ENCODE measurements at regions not wholly inside any gene's neighbourhood (a gene's known extent, or its start where the extent isn't known, plus 50 kb on each side); places are given as distances from the start of the nearest gene placed in this dataset.

DNA sequence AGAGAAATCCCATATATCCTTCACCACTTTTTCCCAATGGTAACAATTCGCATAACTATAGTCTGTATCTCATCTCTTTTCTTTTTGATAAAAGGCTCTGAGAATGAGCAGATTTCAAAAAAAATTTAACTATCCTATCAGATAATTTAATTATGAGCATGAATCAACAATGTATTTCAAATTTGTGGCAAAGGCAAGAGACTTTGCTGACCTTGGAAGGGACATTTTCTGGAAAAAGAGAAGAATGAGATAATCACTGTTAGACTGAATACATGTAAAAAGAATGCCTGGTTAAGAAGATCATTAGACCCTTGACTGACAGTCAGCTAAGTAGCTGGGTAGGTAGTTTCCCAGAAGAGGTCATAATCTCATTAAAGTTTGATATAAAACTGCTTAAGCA lies 428.4 kb upstream of the XYLT1 start:
- no peak for ATAC-seq
- Histone ChIP-seq H3K27ac (no peak overlapping the region), H3K4me3 (no peak overlapping the region), H3K27me3 (no peaks in the 10 kb centered on the region), H3K36me3 (no peaks in the 10 kb centered on the region), H3K9me3 (no peaks in the 10 kb centered on the region), H3K4me1 (no peaks in the 10 kb centered on the region)
- WGBS, 2 donors (ENCODE audit: low coverage in 1 of 2) = 93 to 100% methylated on average over 1 of the region's 1 CpG
- TF ChIP-seq POLR2AphosphoS5 (IDR thresholded peaks at IDR 0.05) = no peak
- TF ChIP-seq, protein P1, sequence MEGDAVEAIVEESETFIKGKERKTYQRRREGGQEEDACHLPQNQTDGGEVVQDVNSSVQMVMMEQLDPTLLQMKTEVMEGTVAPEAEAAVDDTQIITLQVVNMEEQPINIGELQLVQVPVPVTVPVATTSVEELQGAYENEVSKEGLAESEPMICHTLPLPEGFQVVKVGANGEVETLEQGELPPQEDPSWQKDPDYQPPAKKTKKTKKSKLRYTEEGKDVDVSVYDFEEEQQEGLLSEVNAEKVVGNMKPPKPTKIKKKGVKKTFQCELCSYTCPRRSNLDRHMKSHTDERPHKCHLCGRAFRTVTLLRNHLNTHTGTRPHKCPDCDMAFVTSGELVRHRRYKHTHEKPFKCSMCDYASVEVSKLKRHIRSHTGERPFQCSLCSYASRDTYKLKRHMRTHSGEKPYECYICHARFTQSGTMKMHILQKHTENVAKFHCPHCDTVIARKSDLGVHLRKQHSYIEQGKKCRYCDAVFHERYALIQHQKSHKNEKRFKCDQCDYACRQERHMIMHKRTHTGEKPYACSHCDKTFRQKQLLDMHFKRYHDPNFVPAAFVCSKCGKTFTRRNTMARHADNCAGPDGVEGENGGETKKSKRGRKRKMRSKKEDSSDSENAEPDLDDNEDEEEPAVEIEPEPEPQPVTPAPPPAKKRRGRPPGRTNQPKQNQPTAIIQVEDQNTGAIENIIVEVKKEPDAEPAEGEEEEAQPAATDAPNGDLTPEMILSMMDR (IDR thresholded peaks at IDR 0.05) = no peak
- no peak for TF ChIP-seq POLR2A (IDR thresholded peaks at IDR 0.05)

DNA sequence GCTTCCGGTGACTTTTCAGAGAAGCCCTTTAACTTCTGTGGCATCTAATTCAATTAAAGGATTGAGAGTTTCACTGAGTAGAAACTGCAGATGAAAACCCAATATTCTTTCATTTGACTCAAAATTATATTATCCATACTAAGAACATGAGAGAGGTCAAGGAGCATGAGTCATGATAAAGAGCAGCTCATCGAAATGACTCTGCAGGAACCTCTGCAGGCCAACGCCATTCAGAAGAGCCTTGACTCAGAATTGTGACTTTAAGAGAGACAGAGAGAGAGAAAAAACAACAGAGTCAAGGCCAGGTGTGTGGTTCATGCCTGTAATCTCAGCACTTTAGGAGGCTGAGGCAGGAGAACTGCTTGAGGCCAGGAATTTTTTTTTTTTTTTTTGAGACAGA lies 417.2 kb upstream of the XYLT1 start:
- no peak overlapping the region for H3K27ac ChIP-seq
- no peaks in the 10 kb centered on the region for H3K9me3 ChIP-seq
- H3K4me3 ChIP-seq = no peak overlapping the region
- no peaks in the 10 kb centered on the region for H3K36me3 ChIP-seq
- no peaks in the 10 kb centered on the region for H3K4me1 ChIP-seq
- H3K27me3 ChIP-seq = no peaks in the 10 kb centered on the region
- no peak for ATAC-seq
- no peak for TF ChIP-seq EP300 (IDR thresholded peaks at IDR 0.05)
- no peak for TF ChIP-seq POLR2A (IDR thresholded peaks at IDR 0.05)
- TF ChIP-seq POLR2AphosphoS5 (IDR thresholded peaks at IDR 0.05) = no peak
- 78 to 93% methylated on average over 2 to 3 of the region's 3 CpGs for WGBS, 2 donors (ENCODE audit: low coverage in 1 of 2)

DNA sequence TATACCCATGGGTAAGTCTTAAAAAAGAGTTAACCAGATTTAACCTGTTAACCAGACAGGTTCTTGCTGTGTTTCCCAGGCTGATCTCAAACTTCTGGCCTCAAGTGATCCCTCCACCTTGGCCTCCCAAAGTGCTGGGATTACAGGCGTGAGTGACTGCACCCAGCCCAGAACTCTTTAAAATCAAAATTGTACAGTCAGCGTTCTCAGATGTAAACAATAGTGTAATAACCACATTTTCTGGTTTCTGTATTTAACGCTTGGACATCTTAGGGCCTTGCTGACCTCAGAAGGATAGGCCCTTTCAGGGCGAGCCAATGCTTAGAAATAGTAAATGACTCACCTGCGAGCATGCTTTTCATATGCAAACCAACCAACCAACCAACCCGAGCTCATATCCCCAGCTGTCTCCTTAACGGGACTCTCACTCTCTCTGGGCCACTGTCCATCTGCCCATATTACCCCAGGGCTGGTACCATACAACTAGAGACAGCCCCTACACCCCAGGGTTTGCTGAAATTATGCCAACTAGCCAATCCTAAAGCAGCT lies 415.0 kb upstream of the XYLT1 start:
- Histone ChIP-seq H3K27me3 (no peaks in the 10 kb centered on the region), H3K4me1 (no peaks in the 10 kb centered on the region), H3K36me3 (no peaks in the 10 kb centered on the region), H3K4me3 (no peak overlapping the region), H3K27ac (no peak overlapping the region), H3K9me3 (no peaks in the 10 kb centered on the region)
- TF ChIP-seq EP300 (IDR thresholded peaks at IDR 0.05) = no peak
- TF ChIP-seq POLR2A (IDR thresholded peaks at IDR 0.05) = no peak
- TF ChIP-seq POLR2AphosphoS5 (IDR thresholded peaks at IDR 0.05) = no peak
- TF ChIP-seq, protein P1 (IDR thresholded peaks at IDR 0.05) = no peak
- no peak for ATAC-seq
- WGBS, 2 donors (ENCODE audit: low coverage in 1 of 2) = 69 to 82% methylated on average over 7 of the region's 7 CpGs

DNA sequence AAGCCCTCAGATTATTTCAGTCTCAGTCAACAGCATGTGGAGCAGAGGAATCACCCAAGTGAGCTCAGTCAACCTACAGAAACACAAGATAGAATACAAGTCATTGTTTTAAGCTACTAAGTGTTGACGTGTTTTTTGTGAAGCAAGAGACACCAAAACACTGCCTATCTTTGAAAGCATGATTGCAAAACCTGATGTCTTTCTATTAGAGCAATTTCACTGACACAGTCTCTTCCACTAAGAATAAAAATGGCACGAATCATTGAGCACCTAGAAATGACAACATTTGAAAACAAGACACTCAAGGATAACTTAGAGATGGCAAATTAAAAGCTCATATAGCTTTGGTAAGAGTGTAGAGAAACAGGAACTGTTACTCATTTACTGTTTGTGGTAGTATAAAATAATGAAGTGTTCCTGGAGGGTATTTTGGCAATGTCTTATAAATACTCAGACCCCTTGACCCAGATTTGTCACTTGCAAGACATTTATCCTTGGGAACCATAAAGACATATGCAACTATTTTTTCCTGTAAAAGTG lies 407.1 kb upstream of the XYLT1 start:
- 10 to 85% methylated on average over 1 to 2 of the region's 2 CpGs for WGBS, 2 donors (ENCODE audit: low coverage in 1 of 2)
- Histone ChIP-seq H3K4me1 (no peaks in the 10 kb centered on the region), H3K4me3 (no peak overlapping the region), H3K27me3 (peaks cover 6% of the 10 kb centered on the region), H3K9me3 (no peaks in the 10 kb centered on the region), H3K36me3 (no peaks in the 10 kb centered on the region), H3K27ac (no peak overlapping the region)
- ATAC-seq = no peak
- no peak for TF ChIP-seq POLR2A (IDR thresholded peaks at IDR 0.05)
- no peak for TF ChIP-seq POLR2AphosphoS5 (IDR thresholded peaks at IDR 0.05)
- TF ChIP-seq EP300 (IDR thresholded peaks at IDR 0.05) = no peak
- TF ChIP-seq, protein P1 (IDR thresholded peaks at IDR 0.05) = no peak

DNA sequence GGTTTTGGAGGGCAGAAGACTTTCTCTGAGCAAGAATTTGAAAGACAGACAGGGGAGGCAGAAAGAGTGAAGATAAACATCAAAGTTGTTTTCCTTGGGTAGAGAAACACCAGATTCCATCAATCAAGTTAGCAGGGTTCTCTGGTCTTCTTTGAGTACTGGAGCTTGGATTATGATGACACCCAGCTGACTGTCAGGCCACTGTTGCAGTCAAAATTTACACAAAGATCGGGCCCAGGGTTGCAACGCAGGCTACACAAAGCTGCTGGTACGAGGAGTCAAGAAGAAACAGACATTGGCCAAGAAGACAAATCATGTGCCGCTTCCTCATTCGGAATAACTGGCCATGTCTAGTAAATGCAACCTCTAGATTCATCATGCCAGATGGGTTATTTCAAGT lies 396.2 kb upstream of the XYLT1 start:
- Histone ChIP-seq H3K4me3 (no peak overlapping the region), H3K9me3 (no peaks in the 10 kb centered on the region), H3K27me3 (peaks cover 4% of the 10 kb centered on the region), H3K27ac (no peak overlapping the region), H3K36me3 (no peaks in the 10 kb centered on the region), H3K4me1 (no peaks in the 10 kb centered on the region)
- ATAC-seq = no peak
- no peak for TF ChIP-seq POLR2AphosphoS5 (IDR thresholded peaks at IDR 0.05)
- no peak for TF ChIP-seq POLR2A (IDR thresholded peaks at IDR 0.05)
- TF ChIP-seq EP300 (IDR thresholded peaks at IDR 0.05) = no peak
- TF ChIP-seq, protein P1 (IDR thresholded peaks at IDR 0.05) = no peak
- WGBS, 2 donors (ENCODE audit: low coverage in 1 of 2) = 53 to 58% methylated on average over 5 of the region's 5 CpGs

Data from gastroesophageal sphincter (tissue), 4 donors.